ENCODE measurements at regions not wholly inside any gene's neighbourhood (a gene's known extent, or its start where the extent isn't known, plus 50 kb on each side); places are given as distances from the start of the nearest gene placed in this dataset.

DNA sequence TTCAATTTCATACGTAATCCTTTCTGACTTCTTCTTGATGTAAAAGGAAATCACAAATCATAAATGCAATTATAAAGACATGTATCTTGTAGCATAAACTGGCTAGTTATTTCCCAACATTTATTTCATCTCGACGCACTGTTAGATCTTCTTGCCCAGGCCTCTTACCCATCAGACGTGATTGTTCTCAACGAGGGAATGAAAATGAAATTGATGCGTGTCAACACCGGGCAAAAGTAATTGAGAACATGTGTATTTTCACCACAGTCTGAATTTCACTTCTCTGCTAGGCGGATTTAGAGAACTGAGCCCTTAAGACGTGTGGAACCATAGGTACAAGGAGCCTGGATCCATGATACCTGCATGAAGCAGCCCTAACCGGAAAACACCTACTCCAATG, 519.7 kb downstream of the KCNT2 start:
- Histone ChIP-seq H3K4me1 (no peaks in the 10 kb centered on the region), H3K27ac (no peak overlapping the region), H3K9me3 (no peaks in the 10 kb centered on the region), H3K4me3 (no peak overlapping the region), H3K27me3 (no peaks in the 10 kb centered on the region), H3K36me3 (no peaks in the 10 kb centered on the region)
- DNase-seq, result no peak
- TF ChIP-seq CTCF (IDR thresholded peaks at IDR 0.05) (no peak), POLR2A (IDR thresholded peaks at IDR 0.05) (no peak)

DNA sequence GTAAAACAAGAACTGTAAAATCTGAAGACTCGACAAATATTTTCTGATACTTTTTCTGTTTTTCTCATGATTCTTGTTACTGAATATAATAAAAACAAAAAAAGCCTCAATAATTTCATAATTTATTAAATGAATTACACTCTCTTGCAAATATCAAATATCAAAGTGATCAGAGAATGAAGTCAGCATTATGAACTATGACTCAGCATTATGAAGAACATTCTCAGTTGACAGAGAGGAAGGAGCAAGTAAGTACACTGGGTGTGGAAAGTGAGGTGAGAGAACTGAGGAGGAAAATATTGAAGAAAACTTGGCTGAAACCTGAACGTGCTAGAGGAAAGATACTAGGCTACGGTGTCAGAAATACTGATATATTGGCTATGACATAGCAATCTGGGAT, 529.5 kb downstream of the KCNT2 start:
- Histone ChIP-seq H3K4me3 (no peak overlapping the region), H3K27ac (no peak overlapping the region), H3K27me3 (no peaks in the 10 kb centered on the region), H3K36me3 (no peaks in the 10 kb centered on the region), H3K9me3 (no peaks in the 10 kb centered on the region), H3K4me1 (no peaks in the 10 kb centered on the region)
- TF ChIP-seq POLR2A (IDR thresholded peaks at IDR 0.05) (no peak), CTCF (IDR thresholded peaks at IDR 0.05) (no peak)
- no peak for DNase-seq

- DNase-seq, result no peak
- no peak for TF ChIP-seq POLR2A (IDR thresholded peaks at IDR 0.05)
- no peaks in the 10 kb centered on the region for H3K27me3 ChIP-seq
- H3K9me3 ChIP-seq, result no peaks in the 10 kb centered on the region
- no peaks in the 10 kb centered on the region for H3K4me1 ChIP-seq
- H3K27ac ChIP-seq, result no peak overlapping the region
- H3K36me3 ChIP-seq, result no peaks in the 10 kb centered on the region
- H3K4me3 ChIP-seq, result no peak overlapping the region
Observed at GRCh38 chr1:196075621-196076020, 532.6 kb downstream of the KCNT2 start.

DNA sequence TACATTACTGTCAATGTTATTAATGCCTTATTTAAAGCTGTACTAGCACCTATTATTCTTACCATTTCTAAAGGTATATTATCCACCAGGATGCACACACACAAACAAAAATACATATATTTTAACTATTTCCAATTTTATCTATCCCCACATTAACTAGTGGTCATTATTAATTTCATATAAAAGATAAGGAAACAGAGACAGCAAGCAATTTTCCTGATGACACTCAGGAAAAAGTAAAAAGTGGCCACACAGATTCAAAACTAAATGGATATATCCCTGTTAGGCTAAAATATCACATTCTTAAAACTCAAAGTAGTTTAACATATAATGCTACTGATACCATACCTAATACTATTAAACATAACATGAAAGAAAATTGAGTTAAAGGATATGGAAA, 534.1 kb downstream of the KCNT2 start:
- no peak for DNase-seq
- Histone ChIP-seq H3K27ac (no peak overlapping the region), H3K27me3 (no peaks in the 10 kb centered on the region), H3K9me3 (no peaks in the 10 kb centered on the region), H3K4me3 (no peak overlapping the region), H3K4me1 (no peaks in the 10 kb centered on the region), H3K36me3 (no peaks in the 10 kb centered on the region)
- TF ChIP-seq POLR2A (IDR thresholded peaks at IDR 0.05), result no peak
- no peak for TF ChIP-seq CTCF (IDR thresholded peaks at IDR 0.05)

DNA sequence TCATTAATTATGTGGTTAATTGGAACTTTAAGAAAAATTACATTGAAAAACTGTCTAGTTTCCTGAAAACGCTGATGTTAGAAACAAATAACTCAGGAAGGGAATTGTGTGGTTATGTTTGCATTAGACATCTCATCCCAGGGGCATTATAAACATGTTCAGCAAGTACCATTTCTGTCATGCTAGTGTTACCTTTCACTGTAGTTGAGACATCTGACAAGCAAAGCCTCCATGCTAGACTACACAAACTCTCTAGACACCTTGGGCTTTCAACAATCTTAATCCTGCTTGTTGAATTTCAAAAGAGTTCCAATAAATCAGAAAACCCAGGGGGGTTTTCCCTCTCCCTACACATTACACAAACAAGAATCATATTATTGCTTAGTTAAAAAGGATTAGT, 536.8 kb downstream of the KCNT2 start:
- H3K9me3 ChIP-seq, result no peaks in the 10 kb centered on the region
- no peak for TF ChIP-seq POLR2A (IDR thresholded peaks at IDR 0.05)
- no peak for TF ChIP-seq CTCF (IDR thresholded peaks at IDR 0.05)
- no peaks in the 10 kb centered on the region for H3K4me1 ChIP-seq
- no peaks in the 10 kb centered on the region for H3K27me3 ChIP-seq
- no peak overlapping the region for H3K4me3 ChIP-seq
- DNase-seq, result no peak
- no peaks in the 10 kb centered on the region for H3K36me3 ChIP-seq
- H3K27ac ChIP-seq, result no peak overlapping the region

- DNase-seq, result no peak
- H3K4me3 ChIP-seq, result no peak overlapping the region
- no peak overlapping the region for H3K27ac ChIP-seq
- H3K9me3 ChIP-seq, result no peaks in the 10 kb centered on the region
- H3K36me3 ChIP-seq, result no peaks in the 10 kb centered on the region
- H3K27me3 ChIP-seq, result no peaks in the 10 kb centered on the region
- TF ChIP-seq CTCF (IDR thresholded peaks at IDR 0.05) (no peak), POLR2A (IDR thresholded peaks at IDR 0.05) (no peak)
- H3K4me1 ChIP-seq, result no peaks in the 10 kb centered on the region
Observed at GRCh38 chr1:196070940-196071339, 537.3 kb downstream of the KCNT2 start.
